Left ventricle myocardium inferior (tissue), 1 donor: ENCODE measurements at regions not wholly inside any gene's neighbourhood (a gene's known extent, or its start where the extent isn't known, plus 50 kb on each side); places are given as distances from the start of the nearest gene placed in this dataset.

Experiments
- DNase-seq: peaks from one replicate; pipeline ENCODE4 v3.0.0-alpha.2; 2020
- H3K27ac ChIP-seq: fragments of 200-600 bp; replicated peaks from 2 replicates; pipeline ENCODE4 v1.8.0; 2021
- H3K27me3 ChIP-seq: fragments of 200-600 bp; 2 replicates; pipeline ENCODE4 v1.8.0; 2021; ENCODE audit warnings: low read depth
- H3K36me3 ChIP-seq: fragments of 200-600 bp; 2 replicates; pipeline ENCODE4 v1.8.0; 2021
- H3K4me1 ChIP-seq: fragments of 200-600 bp; 2 replicates; pipeline ENCODE4 v1.8.0; 2021
- H3K4me3 ChIP-seq: fragments of 200-600 bp; 2 replicates; pipeline ENCODE4 v1.8.0; 2021; ENCODE audit warnings: mild to moderate bottlenecking, moderate library complexity
- H3K9me3 ChIP-seq: fragments of 200-600 bp; replicated peaks from 2 replicates; pipeline ENCODE4 v1.8.0; 2021
- CTCF ChIP-seq: fragments of 200-600 bp; IDR thresholded peaks from 2 replicates; pipeline ENCODE4 v1.8.0; 2021; ENCODE audit warnings: antibody characterized with exemption, mild to moderate bottlenecking, borderline replicate concordance
- intact Hi-C: fragments of 100-400 bp; cut with micrococcal nuclease; formaldehyde crosslinking; loops from one replicate; pipeline ENCODE4 v1.11.0; 2022
- donor health status: DM: no; HTN: yes; CAD: no; lungs with severe emphysema.

- TF ChIP-seq CTCF = no peak
- Histone ChIP-seq H3K36me3 (no peaks in the 10 kb centered on the region), H3K9me3 (peaks cover 3% of the 10 kb centered on the region), H3K27ac (no peak overlapping the region), H3K4me1 (no peaks in the 10 kb centered on the region), H3K27me3 (peaks cover 36% of the 10 kb centered on the region), H3K4me3 (no peak overlapping the region)
- DNase-seq = no peak
- intact Hi-C loops = no loop called here
Measured at GRCh38 chr17:72234985-72235384, 114.2 kb downstream of the SOX9 start.

- TF ChIP-seq CTCF = no peak
- Histone ChIP-seq H3K4me3 (no peak overlapping the region), H3K4me1 (no peaks in the 10 kb centered on the region), H3K36me3 (no peaks in the 10 kb centered on the region), H3K27ac (no peak overlapping the region), H3K9me3 (no peaks in the 10 kb centered on the region), H3K27me3 (peaks cover 36% of the 10 kb centered on the region)
- intact Hi-C loops = no loop called here
- DNase-seq = no peak
Measured at GRCh38 chr17:72236980-72237633, 116.3 kb downstream of the SOX9 start.

- Histone ChIP-seq H3K9me3 (peaks cover under 1% of the 10 kb centered on the region), H3K36me3 (no peaks in the 10 kb centered on the region), H3K27me3 (peaks cover 30% of the 10 kb centered on the region), H3K27ac (no peak overlapping the region), H3K4me3 (no peak overlapping the region), H3K4me1 (no peaks in the 10 kb centered on the region)
- DNase-seq = no peak
- intact Hi-C loops = no loop called here
- no peak for TF ChIP-seq CTCF
Measured at GRCh38 chr17:72238157-72238673, 117.4 kb downstream of the SOX9 start.

- Histone ChIP-seq H3K4me1 (no peaks in the 10 kb centered on the region), H3K4me3 (no peak overlapping the region), H3K27me3 (peaks cover 21% of the 10 kb centered on the region), H3K36me3 (no peaks in the 10 kb centered on the region), H3K9me3 (peaks cover 13% of the 10 kb centered on the region), H3K27ac (no peak overlapping the region)
- intact Hi-C loops = no loop called here
- DNase-seq = no peak
- TF ChIP-seq CTCF = no peak
Measured at GRCh38 chr17:72239548-72239947, 118.7 kb downstream of the SOX9 start.

- Histone ChIP-seq H3K9me3 (peaks cover 14% of the 10 kb centered on the region), H3K4me1 (no peaks in the 10 kb centered on the region), H3K27ac (no peak overlapping the region), H3K27me3 (peaks cover 13% of the 10 kb centered on the region), H3K4me3 (no peak overlapping the region), H3K36me3 (no peaks in the 10 kb centered on the region)
- no peak for TF ChIP-seq CTCF
- no peak for DNase-seq
- intact Hi-C loops = no loop called here
Measured at GRCh38 chr17:72240333-72240732, 119.5 kb downstream of the SOX9 start.
